HG03097 (cell line): ENCODE measurements at regions not wholly inside any gene's neighbourhood (a gene's known extent, or its start where the extent isn't known, plus 50 kb on each side); places are given as distances from the start of the nearest gene placed in this dataset.
"Not testable (repeated sequence)": the region's sequence is repeated elsewhere in the genome, so short reads cannot be mapped to it uniquely, and the experiment has no call there.

Source experiments
- ATAC-seq: cut with Tn5 transposase; IDR thresholded peaks from one replicate; pipeline ENCODE4 v1.9.1; 2021; ENCODE audit not compliant: unreplicated experiment, low FRiP score

- no peak for ATAC-seq
Measured at GRCh38 chr4:129968778-129969177, 872.8 kb downstream of the C4orf33 start.

- no peak for ATAC-seq
Measured at GRCh38 chr4:129970801-129971200, 874.8 kb downstream of the C4orf33 start.

GRCh38 chr4:129971419-129971818 is 875.5 kb downstream of the C4orf33 start:
- ATAC-seq, result no peak

- no peak for ATAC-seq
Measured at GRCh38 chr4:129972257-129972656, 876.3 kb downstream of the C4orf33 start.

GRCh38 chr4:129974730-129975129 is 878.8 kb downstream of the C4orf33 start:
- ATAC-seq, result no peak

- no peak for ATAC-seq
Measured at GRCh38 chr4:129978315-129978714, 882.4 kb downstream of the C4orf33 start.

- no peak for ATAC-seq
Measured at GRCh38 chr4:129988957-129989356, 893.0 kb downstream of the C4orf33 start.

GRCh38 chr4:129994715-129995114 is 898.8 kb downstream of the C4orf33 start:
- peak; percentile 91 for ATAC-seq

- no peak for ATAC-seq
Measured at GRCh38 chr4:129998436-129999150, 902.6 kb downstream of the C4orf33 start.

GRCh38 chr4:129999156-129999555 is 903.2 kb downstream of the C4orf33 start:
- ATAC-seq, result no peak

GRCh38 chr4:130008461-130008860 is 912.5 kb downstream of the C4orf33 start:
- no peak for ATAC-seq

GRCh38 chr4:130012806-130013205 is 916.9 kb downstream of the C4orf33 start:
- not testable (repeated sequence) for ATAC-seq

- no peak for ATAC-seq
Measured at GRCh38 chr4:130021706-130022105, 925.8 kb downstream of the C4orf33 start.

GRCh38 chr4:130023088-130023487 is 927.1 kb downstream of the C4orf33 start:
- ATAC-seq, result no peak

GRCh38 chr4:130025701-130026100 is 929.7 kb downstream of the C4orf33 start:
- ATAC-seq, result no peak

- ATAC-seq, result no peak
Measured at GRCh38 chr4:130026185-130026584, 930.2 kb downstream of the C4orf33 start.

GRCh38 chr4:130027973-130028372 is 932.0 kb downstream of the C4orf33 start:
- no peak for ATAC-seq

GRCh38 chr4:130028552-130028951 is 932.6 kb downstream of the C4orf33 start:
- peak; percentile 97 for ATAC-seq

- no peak for ATAC-seq
Measured at GRCh38 chr4:130029442-130029841, 933.5 kb downstream of the C4orf33 start.

GRCh38 chr4:130031858-130032257 is 935.9 kb downstream of the C4orf33 start:
- ATAC-seq, result no peak

- ATAC-seq, result not testable (repeated sequence)
Measured at GRCh38 chr4:130033657-130034056, 937.7 kb downstream of the C4orf33 start.

- ATAC-seq, result no peak
Measured at GRCh38 chr4:130034876-130035275, 938.9 kb downstream of the C4orf33 start.

GRCh38 chr4:130035391-130035790 is 939.4 kb downstream of the C4orf33 start:
- no peak for ATAC-seq
